K562 (cell line): ENCODE measurements at regions not wholly inside any gene's neighbourhood (a gene's known extent, or its start where the extent isn't known, plus 50 kb on each side); places are given as distances from the start of the nearest gene placed in this dataset.

Source experiments
- ATAC-seq: fragments of 200-7000 bp; cut with Tn5 transposase; 3 replicates; pipeline ENCODE4 v1.9.1; 2020; ENCODE audit warnings: moderate library complexity
- BruUV-seq: library from RNA; stranded (reverse); fragments of 400-500 nt; replicated peaks from 2 replicates; lab custom pipeline; 2021; lab: Mats Ljungman, UMichigan
- CTCF ChIA-PET: fragments of 300-600 bp; formaldehyde crosslinking; extraction: SDS; loops from one replicate; lab custom pipeline; 2021; ENCODE audit warnings: low intra/inter-chr PET ratio; lab: Yijun Ruan, JAX
- POLR2A ChIA-PET: fragments of 300-600, 350-650 bp; sonication (Branson Sonifier 250); formaldehyde crosslinking; extraction: SDS; loops from one replicate; lab custom pipeline; 2021; ENCODE audit warnings: antibody characterized with exemption, inconsistent platforms; lab: Yijun Ruan, JAX
- DNase-seq, 4 experiments: peaks; one replicate each; pipeline versions ENCODE4 v3.0.0 to v3.0.0-alpha.2; 2011 to 2018; ENCODE audit warnings: low spot score in 3 of 4, mixed read lengths in 3 of 4; ENCODE audit errors: extremely low read depth in 1 of 4
- FAIRE-seq: peaks from 2 replicates; lab custom pipeline; 2011; peaks lifted over from hg19 to GRCh38; lab: Jason Lieb, UNC
- H2AFZ ChIP-seq: 2 replicates; pipeline ENCODE4 v1.6.0; 2011; ENCODE audit warnings: low read depth, low read length, control low read depth, inconsistent platforms
- H3K27ac ChIP-seq: fragments of 200-600 bp; 3 replicates; pipeline ENCODE4 v1.8.0; 2011; ENCODE audit warnings: low read depth, mild to moderate bottlenecking, control low read depth, inconsistent platforms, low read length, moderate library complexity, mixed read lengths; ENCODE audit errors: extremely low read depth
- H3K27me3 ChIP-seq, 2 experiments: fragments of 300-600 bp in 1 of 2; 2 replicates in 1 of 2; 3 replicates in 1 of 2; pipeline versions ENCODE4 v1.6.0 to v1.8.0; 2011; ENCODE audit warnings: inconsistent platforms in 2 of 2, low read length in 2 of 2, mild to moderate bottlenecking in 1 of 2, mixed read lengths in 1 of 2, moderate library complexity in 1 of 2; ENCODE audit not compliant: control insufficient read depth in 2 of 2, insufficient read depth in 2 of 2
- H3K36me3 ChIP-seq: fragments of 300-600 bp; 3 replicates; pipeline ENCODE4 v1.8.0; 2011; ENCODE audit warnings: mild to moderate bottlenecking, low read length, inconsistent platforms; ENCODE audit not compliant: control insufficient read depth, insufficient read depth
- H3K4me1 ChIP-seq, 2 experiments: fragments of 200-600 bp in 1 of 2; replicated peaks in 1 of 2; 2 replicates in 1 of 2; 3 replicates in 1 of 2; pipeline versions ENCODE4 v1.5.1 to v1.8.0; 2011; ENCODE audit warnings: inconsistent platforms in 2 of 2, low read length in 2 of 2, mild to moderate bottlenecking in 1 of 2, mixed read lengths in 1 of 2, moderate library complexity in 1 of 2; ENCODE audit not compliant: control insufficient read depth in 2 of 2, insufficient read depth in 2 of 2
- H3K4me2 ChIP-seq: 2 replicates; pipeline ENCODE4 v1.6.1; 2011; ENCODE audit warnings: low read length, control low read depth, inconsistent platforms, mixed read lengths; ENCODE audit not compliant: insufficient read depth
- H3K4me3 ChIP-seq: fragments of 200-600 bp; sonication (generic), shearing (Covaris generic); 2 replicates; pipeline ENCODE4 v1.5.1; 2016; ENCODE audit warnings: control low read depth, inconsistent platforms
- H3K79me2 ChIP-seq: fragments of 200-600 bp; 3 replicates; pipeline ENCODE4 v1.8.0; 2011; ENCODE audit warnings: low read length, inconsistent platforms; ENCODE audit not compliant: control insufficient read depth, insufficient read depth
- H3K9ac ChIP-seq, 2 experiments: 2 replicates each; pipeline versions ENCODE4 v1.6.0 to v1.6.1; 2011; ENCODE audit warnings: low read depth in 2 of 2, low read length in 2 of 2, control low read depth in 1 of 2, inconsistent platforms in 1 of 2, mild to moderate bottlenecking in 1 of 2, mixed read lengths in 1 of 2; ENCODE audit not compliant: insufficient read depth in 1 of 2
- H3K9me1 ChIP-seq: one replicate; pipeline ENCODE4 v1.6.0; 2011; ENCODE audit warnings: inconsistent platforms, mild to moderate bottlenecking, low read length, moderate library complexity; ENCODE audit not compliant: control insufficient read depth, insufficient read depth
- H3K9me3 ChIP-seq: replicated peaks from 2 replicates; pipeline ENCODE4 v1.5.1; 2011; ENCODE audit warnings: low read depth, low read length, inconsistent platforms; ENCODE audit not compliant: control insufficient read depth, insufficient read depth
- H4K20me1 ChIP-seq: replicated peaks from 2 replicates; pipeline ENCODE4 v1.6.1; 2011; ENCODE audit warnings: low read length, inconsistent platforms, mixed read lengths; ENCODE audit not compliant: control insufficient read depth, insufficient read depth
- CHD1 ChIP-seq: fragments of 200-600 bp; sonication (generic); IDR thresholded peaks from one replicate; pipeline ENCODE4 v1.6.1; 2012; ENCODE audit warnings: mild to moderate bottlenecking, moderate library complexity, low read length, inconsistent platforms
- KAT2B ChIP-seq: IDR thresholded peaks from one replicate; pipeline ENCODE4 v1.6.1; 2012; ENCODE audit warnings: low read depth, mild to moderate bottlenecking, control low read depth, inconsistent platforms, low read length, moderate library complexity
- PCBP2 ChIP-seq: fragments of 200-400 bp; formaldehyde crosslinking; IDR thresholded peaks from 2 replicates; pipeline ENCODE4 v1.6.1; 2018; ENCODE audit warnings: low read length, low read depth, mild to moderate bottlenecking, moderate library complexity; ENCODE audit not compliant: poor library complexity, severe bottlenecking
- WGBS: fragments of 100-300 bp; shearing (Covaris generic); methylation state at CpG from one replicate; pipeline ENCODE4 v1.1.6; 2016; ENCODE audit warnings: low coverage, mixed read lengths; ENCODE audit not compliant: insufficient coverage; ENCODE audit errors: missing lambda C conversion rate; 5-methylcytosine and 5-hydroxymethylcytosine counted together
- in situ Hi-C: fragments of 300-500 bp; cut with MboI; formaldehyde crosslinking; loops from 4 replicates; pipeline ENCODE4 v1.15.0; 2018; ENCODE audit warnings: inconsistent platforms, mixed read lengths
- intact Hi-C: fragments of 100-400 bp; cut with micrococcal nuclease; formaldehyde crosslinking; loops from 2 replicates; pipeline ENCODE4 v1.14.2; 2022
- TF ChIP-seq, protein P1 (sequence below), 2 experiments: fragments of 200-800 bp in 1 of 2; sonication (Bioruptor generic) in 1 of 2; sonication (generic) in 1 of 2; formaldehyde crosslinking in 1 of 2; IDR thresholded peaks in 1 of 2; conservative IDR thresholded peaks in 1 of 2; 2 replicates each; pipeline versions ENCODE4 v1.5.0 to v1.6.1; 2016 to 2020; ENCODE audit warnings: missing compliant biosample characterization in 1 of 2, missing genetic modification characterization in 1 of 2, missing genetic modification reagents in 1 of 2

DNA sequence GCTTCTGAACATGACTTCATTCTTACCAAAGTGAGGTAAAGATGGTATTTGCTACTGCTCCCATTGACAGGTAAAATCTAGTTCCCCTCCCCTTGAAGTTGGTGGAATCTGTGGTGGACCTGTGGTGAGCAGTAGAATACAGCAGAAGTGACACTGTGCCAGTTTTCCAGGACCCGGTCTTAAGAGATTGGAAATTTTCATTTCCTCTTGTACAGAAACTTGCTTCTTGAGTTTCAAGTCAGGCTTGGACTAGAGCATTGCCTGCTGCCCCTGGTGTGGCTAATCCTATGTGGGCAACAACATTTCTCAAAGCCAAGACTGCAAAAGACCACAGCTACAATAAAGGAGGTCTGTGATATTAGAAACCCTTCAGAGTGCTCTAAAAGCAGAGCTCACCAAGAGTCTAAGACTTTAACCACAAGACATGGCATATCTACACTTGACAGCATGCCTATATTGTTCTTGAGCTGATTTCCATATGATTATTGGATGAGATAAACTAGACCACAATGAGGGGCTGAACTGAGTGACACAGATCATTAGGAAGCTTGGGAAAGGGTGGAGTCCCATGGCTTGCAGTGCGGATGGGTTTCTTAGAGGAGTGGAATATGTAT, 458.1 kb downstream of the BCL11A start:
- WGBS, result 3% methylated on average over 2 of the region's 2 CpGs
- Histone ChIP-seq H3K36me3 (no peaks in the 10 kb centered on the region), H2AFZ (no peak overlapping the region), H3K79me2 (no peaks in the 10 kb centered on the region), H3K27me3 (no peaks in the 10 kb centered on the region), H3K27ac (no peak overlapping the region), H3K4me3 (no peak overlapping the region), H4K20me1 (no peaks in the 10 kb centered on the region), H3K4me1 (no peaks in the 10 kb centered on the region), H3K9me1 (no peaks in the 10 kb centered on the region), H3K9me3 (no peaks in the 10 kb centered on the region), H3K9ac (no peak overlapping the region), H3K4me2 (no peak overlapping the region)
- CTCF ChIA-PET, result no interaction called here
- DNase-seq (no peak), ATAC-seq (no peak), FAIRE-seq (no peak)
- in situ Hi-C loops (no loop called here), intact Hi-C loops (no loop called here)
- no TSS peak for BruUV-seq
- TF ChIP-seq KAT2B, result no peak
- TF ChIP-seq CHD1, result no peak
- TF ChIP-seq PCBP2, result no peak
- TF ChIP-seq, protein P1, sequence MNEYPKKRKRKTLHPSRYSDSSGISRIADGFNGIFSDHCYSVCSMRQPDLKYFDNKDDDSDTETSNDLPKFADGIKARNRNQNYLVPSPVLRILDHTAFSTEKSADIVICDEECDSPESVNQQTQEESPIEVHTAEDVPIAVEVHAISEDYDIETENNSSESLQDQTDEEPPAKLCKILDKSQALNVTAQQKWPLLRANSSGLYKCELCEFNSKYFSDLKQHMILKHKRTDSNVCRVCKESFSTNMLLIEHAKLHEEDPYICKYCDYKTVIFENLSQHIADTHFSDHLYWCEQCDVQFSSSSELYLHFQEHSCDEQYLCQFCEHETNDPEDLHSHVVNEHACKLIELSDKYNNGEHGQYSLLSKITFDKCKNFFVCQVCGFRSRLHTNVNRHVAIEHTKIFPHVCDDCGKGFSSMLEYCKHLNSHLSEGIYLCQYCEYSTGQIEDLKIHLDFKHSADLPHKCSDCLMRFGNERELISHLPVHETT (CRISPR knock-in tag; conservative IDR thresholded peaks at IDR 0.05 in 1 of 2, IDR thresholded peaks at IDR 0.05 in 1 of 2), result no peak
- POLR2A ChIA-PET, result no interaction called here
